GM12892 (cell line): ENCODE measurements at regions not wholly inside any gene's neighbourhood (a gene's known extent, or its start where the extent isn't known, plus 50 kb on each side); places are given as distances from the start of the nearest gene placed in this dataset.

Source experiments
- POLR2A ChIP-seq: IDR thresholded peaks from 2 replicates; pipeline ENCODE4 v1.6.1; 2011; ENCODE audit warnings: low read depth, low read length, control low read depth
- POLR2AphosphoS5 ChIP-seq: IDR thresholded peaks from 2 replicates; pipeline ENCODE4 v1.6.1; 2011; ENCODE audit warnings: low read depth, low read length, control low read depth
- TAF1 ChIP-seq: IDR thresholded peaks from 2 replicates; pipeline ENCODE4 v1.6.1; 2011; ENCODE audit warnings: low read depth, mild to moderate bottlenecking, control low read depth, low read length, borderline replicate concordance

- TF ChIP-seq POLR2A (no peak), POLR2AphosphoS5 (no peak), TAF1 (no peak)
These were observed 68.6 kb upstream of the YWHAQ start for GRCh38 chr2:9699139-9700108.
